ENCODE measurements at regions not wholly inside any gene's neighbourhood (a gene's known extent, or its start where the extent isn't known, plus 50 kb on each side); places are given as distances from the start of the nearest gene placed in this dataset.

- TF ChIP-seq EZH2 (IDR thresholded peaks at IDR 0.05; ENCODE audit: borderline replicate concordance, insufficient read depth, low read depth, low read length, poor library complexity, severe bottlenecking) (no peak), CTCF (IDR thresholded peaks at IDR 0.05) (no peak)
Observed at GRCh38 chr7:130925136-130925794, 191.3 kb upstream of the KLF14 start.

Data from B cell (primary cell).